ELF-1 (cell line): ENCODE measurements at regions not wholly inside any gene's neighbourhood (a gene's known extent, or its start where the extent isn't known, plus 50 kb on each side); places are given as distances from the start of the nearest gene placed in this dataset.
"Not testable (repeated sequence)": the region's sequence is repeated elsewhere in the genome, so short reads cannot be mapped to it uniquely, and the experiment has no call there.

Source experiments
- DNase-seq: peaks from one replicate; pipeline ENCODE4 v3.0.0-alpha.2; 2016; ENCODE audit warnings: low read depth, low spot score

DNA sequence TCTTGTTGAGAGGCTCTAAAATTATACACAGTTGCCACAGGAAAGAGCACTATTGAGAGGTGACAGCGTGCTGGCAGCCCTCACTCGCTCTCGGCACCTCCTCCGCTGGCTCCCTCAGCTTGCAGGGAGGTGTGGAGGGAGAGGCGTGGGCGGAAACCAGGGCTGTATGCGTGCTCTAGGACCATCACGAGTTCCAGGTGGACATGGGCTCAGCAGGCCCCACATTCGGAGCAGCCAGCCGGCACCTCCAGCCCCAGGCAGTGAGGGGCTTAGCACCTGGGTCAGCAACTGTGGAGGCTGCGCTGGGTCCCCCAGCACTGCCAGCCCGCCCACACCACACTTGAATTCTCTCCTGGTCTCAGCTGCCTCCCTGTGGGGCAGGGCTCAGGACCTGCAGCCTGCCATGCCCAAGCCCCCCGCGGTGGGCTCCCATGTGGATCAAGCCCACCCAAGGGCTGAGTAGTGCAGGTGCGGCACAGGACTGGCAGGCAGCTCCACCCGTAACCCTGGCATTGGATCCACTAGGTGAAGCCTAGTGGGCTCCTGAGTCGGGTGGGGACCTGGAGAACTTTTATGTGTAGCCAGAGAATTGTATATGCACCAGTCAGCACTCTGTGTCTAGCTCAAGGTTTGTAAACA lies 460.6 kb upstream of the ALCAM start:
- no peak for DNase-seq

DNA sequence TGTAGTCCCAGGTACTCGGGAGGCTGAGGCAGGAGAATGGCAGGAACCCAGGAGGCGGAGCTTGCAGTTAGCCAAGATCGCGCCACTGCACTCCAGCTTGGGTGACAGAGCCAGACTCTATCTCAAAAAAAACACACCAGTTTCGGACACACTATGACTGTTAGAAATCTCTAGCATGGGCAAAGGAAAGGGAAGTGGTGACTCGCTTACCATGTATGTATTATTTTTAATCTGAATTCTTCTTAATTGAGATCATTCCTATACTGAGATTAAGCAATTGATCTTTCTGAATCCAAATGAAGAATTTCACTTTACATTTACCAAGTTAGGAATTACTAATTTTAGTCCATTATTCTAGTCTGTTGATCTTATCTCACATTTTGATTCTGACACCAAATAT lies 459.2 kb upstream of the ALCAM start:
- no peak for DNase-seq

DNA sequence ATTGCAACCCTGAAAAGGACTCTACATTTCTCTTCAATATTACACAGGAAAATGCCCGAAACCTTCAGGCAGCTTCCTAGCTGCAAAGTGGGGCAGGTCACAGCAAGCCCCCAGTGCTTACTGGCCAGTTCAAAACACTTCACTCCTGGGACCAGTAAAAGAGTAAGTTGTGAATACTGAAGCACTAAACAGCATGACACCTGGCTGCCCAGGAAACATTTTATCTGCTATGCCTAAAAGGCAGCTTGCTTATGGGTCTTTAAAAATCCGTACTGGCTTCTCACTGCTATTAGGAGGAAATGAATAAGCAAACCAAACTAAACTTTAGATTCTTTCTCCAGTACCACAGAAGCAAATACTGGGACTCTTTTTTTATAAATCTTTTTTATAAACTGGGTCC lies 457.9 kb upstream of the ALCAM start:
- no peak for DNase-seq

DNA sequence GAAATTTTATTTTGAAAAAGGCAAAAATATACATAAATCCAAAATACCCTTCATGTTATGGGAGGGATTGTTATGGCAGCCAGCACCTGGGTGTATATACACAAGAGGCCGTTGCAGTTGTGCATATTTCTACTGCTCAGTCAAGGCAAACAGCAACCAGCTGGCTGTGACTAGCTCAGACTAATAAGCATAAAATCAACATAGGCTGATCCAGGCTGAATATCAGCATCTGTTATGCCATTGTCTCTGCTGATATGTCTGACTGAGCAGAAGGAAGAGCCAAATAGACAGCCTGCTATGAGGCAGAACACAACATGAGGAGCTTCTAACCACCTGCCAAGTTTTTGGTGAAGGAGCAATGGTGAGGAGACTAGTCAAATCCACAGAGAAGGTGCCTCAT lies 457.5 kb upstream of the ALCAM start:
- no peak for DNase-seq

DNA sequence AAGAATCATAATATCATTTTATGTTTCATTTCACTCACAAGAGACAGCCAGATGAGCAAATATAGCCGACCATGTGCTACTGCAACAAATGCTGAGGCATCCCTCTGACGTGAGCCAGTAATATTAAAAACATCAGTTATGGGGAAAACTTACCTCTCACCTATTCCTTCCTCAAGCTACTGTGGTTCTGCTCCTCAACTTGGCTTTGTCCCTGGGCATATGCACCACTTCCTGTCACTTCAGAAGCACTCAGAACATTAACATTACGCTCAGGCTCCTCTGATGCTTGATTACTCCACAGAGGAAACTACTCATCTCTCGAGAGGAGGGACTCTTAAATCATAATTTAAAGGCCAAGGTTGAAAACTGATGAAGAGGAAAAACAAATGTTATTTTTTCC lies 457.0 kb upstream of the ALCAM start:
- no peak for DNase-seq

DNA sequence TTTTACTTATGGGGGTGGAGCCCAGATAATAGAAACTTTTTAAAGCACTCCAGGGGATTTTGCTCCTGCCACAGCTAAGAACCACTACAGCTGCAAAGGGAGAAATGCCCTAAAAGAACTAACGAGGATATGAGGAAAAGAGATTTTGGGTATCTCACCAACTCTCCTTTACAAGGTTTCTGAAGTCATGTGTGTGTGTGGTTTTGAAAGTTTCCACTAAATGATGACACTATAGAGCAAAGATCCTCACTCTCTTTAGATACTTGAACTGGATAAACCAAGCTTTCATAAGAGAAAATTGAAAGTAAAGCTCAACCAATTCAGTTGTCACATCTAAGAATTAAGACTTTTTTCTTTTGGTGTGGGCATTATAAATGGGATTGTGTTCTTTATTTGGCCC lies 455.3 kb upstream of the ALCAM start:
- DNase-seq: no peak

DNA sequence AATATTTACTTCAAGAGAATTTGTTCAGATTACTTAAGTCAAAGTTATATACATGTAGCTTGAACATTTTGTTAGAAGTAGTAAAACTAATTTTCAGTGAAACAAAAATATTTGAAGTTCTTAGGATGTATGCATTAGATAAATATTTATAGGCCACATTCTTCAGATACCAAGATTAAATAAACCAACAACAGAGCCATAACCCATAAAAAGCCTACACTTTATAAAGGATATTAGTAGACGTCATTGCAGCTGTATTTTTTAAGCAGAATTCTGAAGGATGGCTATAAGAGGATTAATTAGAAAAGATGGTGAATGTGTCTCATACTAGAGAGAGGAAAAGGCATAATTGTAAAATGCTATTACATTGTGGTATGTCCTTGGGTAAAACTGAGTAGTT lies 449.7 kb upstream of the ALCAM start:
- no peak for DNase-seq

DNA sequence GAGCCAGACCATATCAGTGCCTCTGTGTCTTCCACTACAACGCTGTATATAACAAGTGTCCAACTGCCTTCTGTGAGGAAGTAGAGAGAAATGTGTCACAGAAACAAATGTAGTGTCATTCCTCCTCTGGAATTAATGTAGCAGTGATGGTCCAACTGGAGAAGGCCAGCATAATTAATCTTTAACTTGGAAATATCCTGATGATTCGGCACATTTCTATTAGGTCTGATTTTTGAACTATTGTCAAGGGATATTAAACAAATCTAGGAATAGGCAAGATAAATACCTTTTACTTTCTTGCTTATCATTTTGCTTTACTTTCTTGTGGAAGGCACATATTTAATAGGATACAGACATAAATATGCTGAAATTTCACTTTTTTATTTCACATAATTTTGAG lies 446.2 kb upstream of the ALCAM start:
- no peak for DNase-seq

DNA sequence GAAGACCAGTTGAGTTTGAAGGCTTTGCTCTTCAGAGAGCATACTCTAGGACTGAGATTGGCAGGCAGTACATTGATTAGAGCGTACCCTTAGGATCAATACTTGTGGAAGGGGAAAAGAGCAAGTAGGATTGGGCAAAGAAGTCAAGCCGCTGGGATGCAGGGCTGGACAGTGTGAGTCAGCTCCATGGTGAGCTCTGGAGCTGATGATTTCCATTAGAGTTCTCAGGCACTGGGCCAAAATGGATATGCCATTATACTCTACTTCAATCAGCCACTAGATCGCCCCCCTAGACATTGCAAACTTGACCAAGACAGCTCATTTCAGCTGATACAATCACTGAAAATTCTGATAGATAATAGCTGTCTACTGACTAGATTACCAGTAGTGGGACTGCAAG lies 432.7 kb upstream of the ALCAM start:
- no peak for DNase-seq

DNA sequence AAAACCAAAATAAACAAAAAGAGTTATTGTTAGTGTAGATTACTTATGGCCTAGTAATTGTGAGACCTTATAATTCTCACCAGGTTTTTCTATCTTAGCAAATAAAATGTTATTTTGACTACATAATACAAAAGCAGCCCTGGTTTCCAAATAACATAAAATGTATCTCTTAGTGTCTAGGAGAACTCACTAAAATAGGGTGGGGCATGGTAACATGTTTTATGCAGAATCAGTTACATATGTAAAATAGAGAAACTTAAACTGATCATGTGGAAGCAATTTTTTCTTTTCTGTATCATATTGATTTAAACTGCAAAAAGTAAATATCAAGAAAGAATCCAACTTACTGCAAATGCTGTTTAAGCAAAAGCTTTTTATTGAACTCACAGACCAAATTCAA lies 431.1 kb upstream of the ALCAM start:
- no peak for DNase-seq

DNA sequence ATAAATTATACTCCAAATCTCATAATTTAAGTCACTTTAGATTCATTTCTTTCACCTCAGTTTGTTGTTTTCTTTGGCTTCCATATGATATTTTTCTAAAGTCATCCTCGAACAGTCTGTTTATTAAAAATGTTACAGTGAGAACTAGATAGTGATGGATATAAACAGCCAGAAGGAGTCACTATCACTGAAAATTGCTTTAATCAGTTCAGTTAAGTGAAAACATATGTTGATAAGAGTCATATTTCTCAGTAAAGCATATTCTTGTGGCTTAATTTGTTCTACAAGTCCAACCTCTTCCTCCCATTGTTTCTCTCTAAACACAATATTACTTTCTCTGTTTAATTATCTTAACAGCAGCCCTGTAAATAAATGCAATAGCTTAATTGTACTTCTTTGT lies 427.5 kb upstream of the ALCAM start:
- no peak for DNase-seq

DNA sequence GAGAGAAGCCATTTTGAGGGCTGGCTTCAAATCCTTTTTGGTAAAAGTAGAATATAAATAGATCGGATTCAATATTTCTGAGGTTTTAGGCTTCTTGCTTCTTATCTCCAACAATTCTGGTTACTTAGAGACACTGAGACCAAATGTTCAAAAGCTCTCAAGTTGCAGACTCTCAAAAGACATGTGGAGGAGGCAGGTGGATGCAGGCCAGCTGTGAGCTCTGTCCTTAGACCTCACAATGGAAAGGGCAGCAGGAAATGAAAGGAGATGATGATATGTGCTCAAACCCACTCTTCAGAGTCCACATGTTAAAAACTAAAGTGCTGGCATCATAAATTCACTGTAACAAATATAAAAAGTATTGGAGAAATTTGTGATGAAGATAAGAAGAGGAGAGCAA lies 424.9 kb upstream of the ALCAM start:
- DNase-seq: no peak

DNA sequence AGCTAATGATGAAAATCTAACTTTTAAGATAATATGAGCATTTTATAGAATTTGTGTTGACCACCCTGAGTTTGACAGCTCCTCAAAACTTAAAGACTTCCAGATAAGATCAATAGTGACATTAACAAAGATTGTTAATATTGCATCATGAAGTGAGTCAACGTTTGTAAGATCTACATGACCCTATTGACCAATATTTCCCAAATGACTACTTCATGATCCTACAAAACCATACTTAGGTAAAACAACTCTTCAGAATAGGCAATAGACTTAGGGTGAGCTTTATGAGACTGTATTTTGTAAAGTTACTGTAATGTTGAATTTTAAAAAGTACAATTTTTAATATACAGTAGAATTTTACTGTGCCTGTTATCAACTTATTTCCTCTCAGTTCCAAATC lies 422.7 kb upstream of the ALCAM start:
- no peak for DNase-seq

DNA sequence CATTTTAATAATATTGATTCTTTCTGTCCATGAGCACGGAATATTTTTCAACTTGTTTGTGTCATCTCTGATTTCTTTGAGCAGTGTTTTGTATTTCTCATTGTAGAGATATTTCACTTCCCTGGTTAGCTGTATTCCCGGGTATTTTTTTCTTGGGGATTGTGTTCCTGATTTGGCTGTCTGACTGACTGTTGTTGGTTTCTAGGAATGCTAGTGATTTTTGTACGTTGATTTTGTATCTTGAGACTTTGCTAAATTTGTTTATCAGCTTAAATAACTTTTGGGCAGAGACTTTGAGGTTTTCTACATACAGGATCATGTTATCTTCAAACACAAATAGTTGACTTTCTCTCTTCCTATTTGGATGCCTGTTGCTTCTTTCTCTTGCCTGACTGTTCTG lies 418.8 kb upstream of the ALCAM start:
- no peak for DNase-seq

DNA sequence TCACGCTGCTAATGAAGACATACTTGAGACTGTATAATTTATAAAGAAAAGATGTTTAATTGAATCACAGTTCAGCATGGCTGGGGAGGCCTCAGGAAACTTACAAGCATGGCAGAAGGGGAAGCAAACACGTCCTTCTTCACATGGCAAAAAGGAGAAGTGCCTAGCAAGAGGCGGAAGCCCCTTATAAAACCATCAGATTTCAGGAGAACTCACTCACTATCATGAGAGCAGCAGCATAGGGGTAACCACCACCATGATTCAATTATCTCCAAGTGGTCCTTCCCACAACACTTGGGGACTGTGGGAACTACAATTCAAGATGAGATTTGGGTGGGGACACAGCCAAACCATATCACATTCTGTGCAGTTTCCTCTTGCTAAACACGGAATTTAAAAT lies 416.9 kb upstream of the ALCAM start:
- not testable (repeated sequence) for DNase-seq

DNA sequence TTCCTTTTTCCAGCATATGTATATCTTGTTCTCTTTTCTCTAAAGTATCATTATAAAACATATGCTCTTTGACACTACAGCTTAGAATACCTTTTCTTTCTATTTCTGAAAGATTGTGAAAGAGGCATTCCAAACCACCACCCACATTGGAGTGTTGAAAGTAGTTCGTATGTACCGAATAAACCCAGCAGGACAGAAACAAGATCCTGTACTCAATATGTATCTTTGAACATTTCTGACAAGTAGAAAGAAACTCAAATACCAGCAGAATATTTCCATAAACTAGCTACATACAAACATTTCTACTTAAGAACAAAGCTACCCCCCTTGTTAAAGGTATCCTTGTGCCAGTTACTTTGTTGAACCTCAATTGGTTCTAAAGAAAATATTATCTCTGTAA lies 415.3 kb upstream of the ALCAM start:
- no peak for DNase-seq

DNA sequence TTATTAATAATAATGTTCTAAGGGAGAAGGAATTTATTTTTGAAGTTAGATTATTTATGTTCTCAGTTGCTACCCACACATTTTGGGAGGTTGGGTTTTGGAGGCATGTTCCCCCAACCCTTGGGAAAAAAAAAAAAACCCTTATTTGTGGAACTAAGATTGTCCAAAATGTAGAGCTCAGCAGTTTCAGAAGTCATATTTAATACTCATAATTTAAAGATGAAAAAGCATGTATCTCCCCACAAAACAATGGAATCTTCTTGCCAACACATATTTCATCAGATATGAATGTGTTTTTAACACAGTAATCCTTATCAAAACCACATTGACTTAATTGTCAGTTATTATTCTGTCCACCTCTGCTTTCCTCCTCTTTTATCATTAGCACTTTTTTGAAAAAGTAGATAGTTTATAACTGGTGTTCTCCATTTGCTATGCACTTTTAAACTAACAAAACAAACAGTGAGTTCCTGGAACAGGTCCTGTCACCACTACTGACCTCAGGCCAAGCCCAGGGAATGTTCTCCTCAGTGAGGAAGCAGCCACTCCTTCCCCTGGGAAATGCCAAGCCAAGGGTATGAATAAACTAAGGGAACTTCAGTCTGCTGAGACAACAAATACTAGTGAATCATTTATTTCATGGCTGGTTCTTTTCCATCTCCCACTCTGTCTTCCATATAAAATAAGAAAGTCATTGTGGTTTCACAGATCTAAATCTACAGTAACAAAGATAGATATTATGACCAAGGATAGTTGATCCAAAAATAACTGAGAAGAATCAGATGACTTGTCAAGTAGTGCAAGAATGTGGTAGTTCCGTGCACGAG lies 414.4 kb upstream of the ALCAM start:
- no peak for DNase-seq

DNA sequence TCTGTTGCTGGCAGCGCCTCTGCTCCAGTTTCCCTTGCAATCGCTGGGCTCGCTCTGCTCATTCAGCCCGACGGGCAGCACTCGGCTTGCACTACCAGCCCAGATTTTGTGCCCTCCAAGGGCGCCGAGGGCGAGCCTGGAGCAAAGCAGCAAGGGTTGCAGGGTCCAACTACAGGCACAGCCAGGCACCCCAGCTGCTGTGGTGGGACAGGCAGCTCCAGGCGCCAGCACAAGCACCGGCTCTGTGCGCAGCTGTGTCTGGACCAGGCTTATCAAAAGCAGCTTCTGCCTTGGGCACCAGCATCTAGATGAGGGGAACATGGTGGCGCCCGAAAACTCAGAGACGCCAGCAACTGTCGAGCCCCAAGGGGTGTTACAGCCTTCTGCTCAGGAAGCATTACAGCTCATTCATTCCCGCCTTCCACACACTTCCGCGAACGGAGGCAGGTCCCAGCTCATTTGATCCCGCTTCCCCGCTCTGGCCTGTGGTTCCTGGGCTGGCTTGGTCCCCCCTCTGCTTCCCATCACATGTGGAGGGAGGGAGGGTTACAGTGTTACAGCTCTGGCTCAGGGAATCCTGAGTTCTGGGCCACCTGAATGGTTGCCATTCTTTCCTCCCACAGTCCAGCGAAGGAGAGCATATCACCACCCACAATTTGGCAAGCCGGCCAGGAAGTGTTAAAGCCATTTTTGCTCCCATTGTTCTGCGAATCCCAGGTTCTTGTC lies 409.9 kb upstream of the ALCAM start:
- DNase-seq: no peak

DNA sequence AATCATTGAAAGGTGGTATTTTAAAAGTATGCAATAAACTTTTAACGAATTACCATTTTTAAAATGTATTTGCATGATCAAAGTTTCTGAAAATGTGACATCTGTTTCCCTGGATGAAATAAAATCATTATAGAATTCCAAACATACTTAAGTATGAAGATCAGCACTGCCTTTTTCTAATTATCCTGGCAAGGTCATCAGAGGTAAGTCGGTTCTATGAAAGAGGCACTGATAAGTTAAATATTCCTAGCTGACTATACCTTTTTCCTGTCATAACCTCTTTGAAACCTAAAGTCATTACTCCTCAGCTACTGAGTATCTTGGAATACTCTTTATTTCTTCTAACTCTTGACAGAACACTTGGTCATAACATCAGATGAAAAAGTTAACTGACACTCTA lies 406.1 kb upstream of the ALCAM start:
- no peak for DNase-seq

DNA sequence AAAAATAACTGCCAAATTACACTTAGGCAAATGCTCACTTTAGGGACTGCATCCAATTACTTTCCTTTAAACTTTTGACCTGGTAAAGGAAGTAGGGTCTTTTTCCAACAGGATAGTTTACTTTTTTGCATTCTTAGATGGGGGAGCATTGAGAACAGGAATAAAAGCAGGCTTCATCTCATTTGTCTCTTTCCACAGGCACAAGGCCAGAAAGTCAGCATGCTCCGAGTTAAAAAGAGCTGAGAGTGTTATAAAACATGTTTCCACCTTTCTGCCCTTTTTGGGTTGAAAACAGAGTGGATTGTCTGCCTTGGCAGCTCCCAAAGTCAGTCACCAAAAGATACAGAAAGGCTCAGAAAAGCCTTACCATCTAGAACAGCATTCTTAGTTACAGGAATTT lies 404.9 kb upstream of the ALCAM start:
- no peak for DNase-seq

DNA sequence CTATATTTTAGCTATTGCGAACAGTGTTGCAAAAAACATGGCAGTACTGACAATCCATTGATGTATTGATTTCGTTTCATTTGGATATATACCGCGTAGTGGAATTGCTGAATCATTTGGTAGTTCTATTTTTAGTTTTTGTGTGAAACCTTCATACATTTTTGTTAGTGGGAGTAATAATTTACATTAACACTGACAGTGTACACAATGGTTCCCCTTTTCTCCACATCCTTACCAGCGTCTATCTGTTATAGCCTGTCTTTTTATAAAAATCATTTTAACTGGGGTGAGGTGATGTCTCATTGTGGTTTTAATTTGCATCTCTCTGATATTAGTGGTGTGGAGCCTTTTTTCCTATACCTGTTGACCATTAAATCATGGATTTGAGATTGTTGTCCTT lies 392.4 kb upstream of the ALCAM start:
- no peak for DNase-seq

DNA sequence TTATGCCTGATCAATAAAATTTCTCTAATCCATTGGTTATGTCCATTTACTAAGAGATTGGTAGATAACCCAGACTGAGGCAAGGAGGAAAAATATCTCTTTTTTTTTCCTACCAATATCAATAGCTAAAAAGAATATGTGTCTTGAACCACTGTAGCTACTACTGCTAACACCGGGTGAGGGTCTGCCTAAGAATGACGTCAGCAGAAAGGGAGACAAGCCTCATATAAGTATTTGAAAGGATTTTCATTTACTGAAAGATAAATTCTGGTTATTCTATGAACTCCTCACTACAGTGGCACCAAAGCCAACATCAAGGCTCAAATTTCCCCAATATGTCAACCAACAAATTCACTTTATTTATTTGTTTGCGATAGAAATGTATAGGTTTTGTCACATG lies 389.0 kb upstream of the ALCAM start:
- no peak for DNase-seq

DNA sequence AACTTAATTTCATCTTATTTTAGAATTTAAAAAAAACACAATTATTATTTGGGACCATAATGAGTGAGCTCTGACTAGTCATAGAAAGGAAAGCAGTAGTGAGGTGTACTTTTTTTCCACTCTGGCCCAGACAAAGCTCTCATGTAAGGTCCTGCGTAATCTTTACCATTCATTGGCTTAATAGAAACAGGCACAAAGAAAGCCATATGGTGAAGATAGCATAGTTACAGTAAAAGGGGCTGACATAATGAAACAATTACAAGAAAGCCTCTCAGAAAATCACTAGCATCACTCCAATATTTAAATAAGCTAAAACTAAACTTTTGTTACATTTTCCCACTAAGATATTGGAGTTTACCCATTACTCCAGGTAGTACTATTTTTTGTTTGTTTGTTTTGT lies 384.6 kb upstream of the ALCAM start:
- no peak for DNase-seq
